ENCODE measurements at regions not wholly inside any gene's neighbourhood (a gene's known extent, or its start where the extent isn't known, plus 50 kb on each side); places are given as distances from the start of the nearest gene placed in this dataset.

- TF ChIP-seq GATA2 (IDR thresholded peaks at IDR 0.05; ENCODE audit: low read depth, low read length) (no peak), GATA3 (IDR thresholded peaks at IDR 0.05; ENCODE audit: low read depth, low read length) (no peak)
These were observed 392.9 kb upstream of the LRATD1 start for GRCh38 chr2:14239605-14240004.

Data from SH-SY5Y (cell line).